ENCODE measurements at regions not wholly inside any gene's neighbourhood (a gene's known extent, or its start where the extent isn't known, plus 50 kb on each side); places are given as distances from the start of the nearest gene placed in this dataset.
"Not testable (repeated sequence)": the region's sequence is repeated elsewhere in the genome, so short reads cannot be mapped to it uniquely, and the experiment has no call there.

DNA sequence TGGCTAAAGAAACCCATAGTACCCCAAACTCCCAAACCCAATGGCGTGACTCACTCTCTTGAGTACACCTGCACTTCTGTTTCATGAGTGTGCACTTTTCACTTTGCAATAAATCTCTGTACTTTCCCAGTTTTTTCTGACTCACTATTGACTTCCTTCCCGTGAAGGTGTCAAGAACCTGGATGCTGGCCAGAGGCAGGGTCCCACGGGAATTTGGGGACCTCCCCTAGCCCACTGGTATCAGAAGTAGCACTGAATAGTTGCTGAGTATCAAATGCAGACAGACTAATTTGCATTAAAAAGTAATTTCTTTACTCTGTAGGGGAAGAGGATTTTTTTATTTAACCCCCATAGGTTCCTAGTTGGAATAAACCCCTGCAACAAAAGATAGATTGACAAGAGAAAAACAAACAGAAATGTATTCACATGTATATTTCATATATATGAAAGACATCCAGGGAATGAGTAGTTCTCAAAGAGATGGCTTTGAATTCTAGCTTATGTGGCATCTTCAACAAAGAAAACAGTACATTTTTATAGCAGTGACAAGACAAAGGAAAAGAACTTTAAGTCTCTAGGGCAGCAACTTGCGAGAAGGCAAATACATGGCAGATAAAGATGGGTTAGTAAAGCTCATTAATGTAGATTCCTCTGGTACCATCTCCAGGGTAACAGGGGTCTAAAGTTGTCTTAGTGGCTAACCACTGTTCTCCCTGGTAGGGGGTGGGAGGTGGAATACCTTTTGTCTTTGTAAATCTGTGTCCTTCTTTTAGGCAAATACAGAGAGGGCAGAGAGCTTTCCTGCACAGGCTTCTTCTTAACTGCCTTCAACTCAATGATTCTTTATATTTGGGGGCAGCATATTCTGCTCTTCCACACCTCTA, 385.5 kb upstream of the PDZRN3 start:
- DNase-seq (ENCODE audit: low read depth) = no peak
- no peak overlapping the region for H3K4me3 ChIP-seq (ENCODE audit: low read length)
- TF ChIP-seq, protein P1, sequence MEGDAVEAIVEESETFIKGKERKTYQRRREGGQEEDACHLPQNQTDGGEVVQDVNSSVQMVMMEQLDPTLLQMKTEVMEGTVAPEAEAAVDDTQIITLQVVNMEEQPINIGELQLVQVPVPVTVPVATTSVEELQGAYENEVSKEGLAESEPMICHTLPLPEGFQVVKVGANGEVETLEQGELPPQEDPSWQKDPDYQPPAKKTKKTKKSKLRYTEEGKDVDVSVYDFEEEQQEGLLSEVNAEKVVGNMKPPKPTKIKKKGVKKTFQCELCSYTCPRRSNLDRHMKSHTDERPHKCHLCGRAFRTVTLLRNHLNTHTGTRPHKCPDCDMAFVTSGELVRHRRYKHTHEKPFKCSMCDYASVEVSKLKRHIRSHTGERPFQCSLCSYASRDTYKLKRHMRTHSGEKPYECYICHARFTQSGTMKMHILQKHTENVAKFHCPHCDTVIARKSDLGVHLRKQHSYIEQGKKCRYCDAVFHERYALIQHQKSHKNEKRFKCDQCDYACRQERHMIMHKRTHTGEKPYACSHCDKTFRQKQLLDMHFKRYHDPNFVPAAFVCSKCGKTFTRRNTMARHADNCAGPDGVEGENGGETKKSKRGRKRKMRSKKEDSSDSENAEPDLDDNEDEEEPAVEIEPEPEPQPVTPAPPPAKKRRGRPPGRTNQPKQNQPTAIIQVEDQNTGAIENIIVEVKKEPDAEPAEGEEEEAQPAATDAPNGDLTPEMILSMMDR (conservative IDR thresholded peaks at IDR 0.05; ENCODE audit: low read depth, low read length) = no peak

DNA sequence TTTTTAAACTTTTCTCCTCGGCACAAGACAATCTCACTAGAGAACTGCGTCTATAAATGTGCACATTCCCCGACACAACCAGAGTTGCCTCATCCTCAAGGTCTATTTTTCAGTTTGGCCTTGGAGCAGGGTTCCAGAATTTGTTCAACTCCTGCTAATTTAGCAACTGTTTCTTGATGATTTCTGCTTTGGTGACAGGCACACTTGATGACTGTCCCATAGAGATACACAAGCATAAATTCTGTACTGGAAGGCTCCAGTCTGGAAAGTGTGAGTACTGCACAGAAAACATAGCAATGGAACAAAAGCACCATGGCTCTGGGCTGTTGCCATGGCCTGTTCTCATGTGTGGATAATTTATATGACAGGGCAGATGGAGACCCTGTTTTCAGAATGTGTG, 379.6 kb upstream of the PDZRN3 start:
- TF ChIP-seq, protein P1 (conservative IDR thresholded peaks at IDR 0.05; ENCODE audit: low read depth, low read length) = no peak
- H3K4me3 ChIP-seq (ENCODE audit: low read length) = no peak overlapping the region
- DNase-seq (ENCODE audit: low read depth) = no peak

DNA sequence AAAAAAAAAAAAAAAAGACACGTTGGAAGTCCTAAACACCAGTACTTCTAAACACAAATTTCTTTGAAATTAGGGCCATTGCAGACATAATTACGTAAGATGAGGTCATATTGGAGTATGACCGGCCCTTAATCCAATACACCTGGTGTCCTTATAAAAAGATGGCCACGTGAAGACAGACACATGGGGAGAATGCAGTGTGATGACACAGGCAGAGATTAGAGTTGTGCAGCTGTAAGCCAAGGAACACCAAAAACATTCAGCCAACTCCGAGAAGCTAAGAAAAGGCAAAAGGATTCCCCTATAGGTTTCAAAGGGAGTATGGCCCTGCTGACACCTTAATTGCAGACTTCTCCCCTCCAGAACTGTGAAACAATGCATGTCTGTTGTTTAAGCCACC, 379.0 kb upstream of the PDZRN3 start:
- DNase-seq (ENCODE audit: low read depth) = no peak
- TF ChIP-seq, protein P1 (conservative IDR thresholded peaks at IDR 0.05; ENCODE audit: low read depth, low read length) = no peak
- H3K4me3 ChIP-seq (ENCODE audit: low read length) = no peak overlapping the region

DNA sequence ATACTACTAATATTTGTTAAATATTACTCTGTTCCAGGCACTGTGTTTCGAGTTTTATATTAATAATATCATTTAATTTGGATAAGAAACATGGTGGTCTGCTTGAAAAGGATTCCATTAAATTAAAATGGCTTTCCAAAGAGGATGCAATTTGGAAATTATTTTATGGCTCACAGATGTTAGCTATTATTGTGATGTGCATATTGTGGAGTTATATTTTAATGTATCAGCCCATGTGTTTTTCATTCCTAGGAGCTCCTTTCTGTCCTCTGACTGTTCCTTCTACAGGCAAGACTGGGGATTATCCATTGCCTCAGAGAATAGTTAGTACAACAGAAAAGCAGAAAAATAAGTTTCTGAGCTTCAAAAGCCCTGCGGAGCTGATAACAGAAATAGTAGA, 376.7 kb upstream of the PDZRN3 start:
- DNase-seq (ENCODE audit: low read depth) = no peak
- TF ChIP-seq, protein P1 (conservative IDR thresholded peaks at IDR 0.05; ENCODE audit: low read depth, low read length) = no peak
- H3K4me3 ChIP-seq (ENCODE audit: low read length) = no peak overlapping the region

DNA sequence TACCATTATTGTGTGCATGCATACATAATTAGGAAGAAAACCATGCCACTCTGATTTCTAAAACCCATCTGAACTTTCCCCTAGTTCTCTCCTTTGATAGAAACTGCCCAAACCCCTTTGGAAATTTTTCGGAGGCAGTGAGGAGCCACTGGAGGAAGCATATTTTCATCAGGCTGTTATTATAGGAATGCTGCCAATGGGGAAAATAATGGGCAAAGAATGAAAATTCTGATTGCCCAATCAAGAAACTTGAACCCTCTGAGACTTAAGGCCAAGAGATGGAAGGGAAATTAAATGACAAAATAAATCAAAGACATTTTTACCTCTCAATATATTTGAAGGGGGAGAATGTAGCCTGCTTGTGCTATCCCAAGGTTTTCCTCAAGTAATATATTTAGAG, 376.0 kb upstream of the PDZRN3 start:
- no peak for DNase-seq (ENCODE audit: low read depth)
- no peak overlapping the region for H3K4me3 ChIP-seq (ENCODE audit: low read length)
- TF ChIP-seq, protein P1 (conservative IDR thresholded peaks at IDR 0.05; ENCODE audit: low read depth, low read length) = no peak

DNA sequence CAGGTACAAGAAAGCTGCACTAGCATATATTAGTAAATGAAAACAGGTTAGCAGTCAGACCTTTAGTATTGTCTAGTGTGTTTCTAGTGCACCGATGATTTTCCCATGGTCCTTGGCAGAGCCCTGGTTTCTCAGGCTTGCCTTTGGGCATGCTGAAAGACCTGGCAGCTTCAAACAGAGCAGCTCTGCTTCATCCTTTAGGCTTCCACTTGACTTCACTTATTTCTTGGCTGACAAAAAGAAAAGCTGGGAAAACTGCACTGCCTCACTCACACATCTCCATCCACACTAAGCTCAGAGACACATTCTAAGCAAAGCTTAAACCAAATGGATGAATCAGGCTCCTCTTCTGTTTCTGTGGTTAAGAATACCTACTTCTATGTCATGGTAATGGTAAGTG, 374.8 kb upstream of the PDZRN3 start:
- DNase-seq (ENCODE audit: low read depth) = no peak
- H3K4me3 ChIP-seq (ENCODE audit: low read length) = no peak overlapping the region
- TF ChIP-seq, protein P1 (conservative IDR thresholded peaks at IDR 0.05; ENCODE audit: low read depth, low read length) = no peak

DNA sequence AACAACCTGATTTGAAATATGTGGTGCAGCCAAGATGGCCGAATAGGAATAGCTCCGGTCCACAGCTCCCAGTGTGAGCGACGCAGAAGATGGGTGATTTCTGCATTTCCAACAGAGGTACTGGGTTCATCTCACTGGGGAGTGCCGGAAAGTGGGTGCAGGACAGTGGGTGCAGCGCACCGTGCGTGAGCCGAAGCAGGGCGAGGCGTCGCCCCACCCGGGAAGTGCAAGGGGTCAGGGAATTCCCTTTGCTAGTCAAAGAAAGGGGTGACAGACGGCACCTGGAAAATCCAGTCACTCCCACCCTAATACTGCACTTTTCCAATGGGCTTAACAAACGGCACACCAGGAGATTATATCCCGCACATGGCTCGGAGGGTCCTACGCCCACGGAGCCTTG, 365.9 kb upstream of the PDZRN3 start:
- H3K4me3 ChIP-seq (ENCODE audit: low read length); DNase-seq (ENCODE audit: low read depth): not testable (repeated sequence)
